Spleen (tissue), 11 donors: ENCODE measurements at regions not wholly inside any gene's neighbourhood (a gene's known extent, or its start where the extent isn't known, plus 50 kb on each side); places are given as distances from the start of the nearest gene placed in this dataset.
"Not testable (repeated sequence)": the region's sequence is repeated elsewhere in the genome, so short reads cannot be mapped to it uniquely, and the experiment has no call there.

Source experiments
- DNase-seq: peaks from one replicate; pipeline ENCODE4 v3.0.0-alpha.2; 2020
- H3K27ac ChIP-seq, 8 donors: fragments of 200-600 bp; sonication (generic) in 7 of 8; 1 replicate in 4 of 8; 2 replicates in 4 of 8; pipeline versions ENCODE4 v1.5.0 to v1.8.0; 2016 to 2021; ENCODE audit warnings: inconsistent platforms in 4 of 8, mild to moderate bottlenecking in 4 of 8, moderate library complexity in 1 of 8
- H3K27me3 ChIP-seq, 7 donors: fragments of 200-600 bp; sonication (generic) in 6 of 7; replicated peaks in 1 of 7; 1 replicate in 4 of 7; 2 replicates in 3 of 7; pipeline versions ENCODE4 v1.5.0 to v1.8.0; 2016 to 2021; ENCODE audit warnings: inconsistent platforms in 3 of 7, mild to moderate bottlenecking in 1 of 7
- H3K36me3 ChIP-seq, 6 donors: fragments of 200-600 bp; sonication (generic) in 5 of 6; 1 replicate in 4 of 6; 2 replicates in 2 of 6; pipeline versions ENCODE4 v1.5.0 to v1.8.0; 2016 to 2021; ENCODE audit warnings: inconsistent platforms in 2 of 6
- H3K4me1 ChIP-seq, 6 donors: fragments of 200-600 bp; sonication (generic) in 5 of 6; 1 replicate in 3 of 6; 2 replicates in 3 of 6; pipeline versions ENCODE4 v1.5.0 to v1.8.0; 2016 to 2021; ENCODE audit warnings: inconsistent platforms in 3 of 6
- H3K4me3 ChIP-seq, 8 donors: fragments of 200-600 bp; sonication (generic) in 7 of 8; 1 replicate in 4 of 8; 2 replicates in 4 of 8; pipeline versions ENCODE4 v1.5.0 to v1.8.0; 2016 to 2021; ENCODE audit warnings: inconsistent platforms in 4 of 8, mild to moderate bottlenecking in 4 of 8, moderate library complexity in 2 of 8
- H3K9me3 ChIP-seq, 8 donors: fragments of 200-600 bp; sonication (generic) in 7 of 8; 1 replicate in 4 of 8; 2 replicates in 4 of 8; pipeline versions ENCODE4 v1.5.0 to v1.8.0; 2016 to 2021; ENCODE audit warnings: inconsistent platforms in 4 of 8
- POLR2A ChIP-seq, 3 donors: fragments of 450-650 bp; IDR thresholded peaks; one replicate each; pipeline ENCODE4 v1.5.1; 2017; ENCODE audit warnings: antibody characterized with exemption in 3 of 3, mild to moderate bottlenecking in 1 of 3
- POLR2AphosphoS5 ChIP-seq, 3 donors: sonication (generic); formaldehyde crosslinking; IDR thresholded peaks; one replicate each; pipeline ENCODE4 v1.5.1; 2017; ENCODE audit warnings: antibody characterized with exemption in 3 of 3
- WGBS, 5 donors: extraction: QIAGEN DNeasy Blood & Tissue Kit in 3 of 5; methylation state at CpG; one replicate each; pipeline versions ENCODE4 v1.1.5 to v1.1.7; 2013 to 2018; 5-methylcytosine and 5-hydroxymethylcytosine counted together
- intact Hi-C: fragments of 100-400 bp; cut with DNase I; formaldehyde crosslinking; loops from one replicate; pipeline ENCODE4 v1.15.0; 2023; ENCODE audit warnings: low total_unique reads
- TF ChIP-seq, protein P1 (sequence below), 11 experiments: fragments of 200-600 bp in 7 of 11; fragments of 450-650 bp in 4 of 11; sonication (generic) in 4 of 11; IDR thresholded peaks in 8 of 11; conservative IDR thresholded peaks in 3 of 11; 1 replicate in 7 of 11; 2 replicates in 4 of 11; pipeline versions ENCODE4 v1.4.0 to v1.8.0; 2016 to 2021; ENCODE audit warnings: antibody characterized with exemption in 11 of 11, inconsistent platforms in 4 of 11, mild to moderate bottlenecking in 1 of 11
- donor health status: healthy with polysubstance abuse.
- donor health status: DM: no; HTN: no; CAD: no; lungs with moderate emphysema.
- donor health status: DM: no; HTN: no; CAD: no.
- donor health status: Bipolar disorder and iron deficiency.
- donor health status: healthy.
- donor health status: DM: no; HTN: no; CAD: no.
- donor health status: DM: yes; HTN: yes; CAD: no.

GRCh38 chr16:29139261-29139802 lies 154.5 kb downstream of the LAT start:
- no peaks in the 10 kb centered on the region for H3K9me3 ChIP-seq
- peak; percentile 54 for DNase-seq
- no peaks in the 10 kb centered on the region for H3K4me1 ChIP-seq
- intact Hi-C loops = no loop called here
- 87 to 92% (median 89%) methylated on average over 15 to 17 of the region's 17 CpGs for WGBS, 5 donors
- no peaks in the 10 kb centered on the region for H3K27me3 ChIP-seq
- H3K36me3 ChIP-seq = peaks cover 0 to 4% (median 0%) of the 10 kb centered on the region in 6 donors
- TF ChIP-seq POLR2AphosphoS5 (IDR thresholded peaks at IDR 0.05) = no peak
- TF ChIP-seq, protein P1, sequence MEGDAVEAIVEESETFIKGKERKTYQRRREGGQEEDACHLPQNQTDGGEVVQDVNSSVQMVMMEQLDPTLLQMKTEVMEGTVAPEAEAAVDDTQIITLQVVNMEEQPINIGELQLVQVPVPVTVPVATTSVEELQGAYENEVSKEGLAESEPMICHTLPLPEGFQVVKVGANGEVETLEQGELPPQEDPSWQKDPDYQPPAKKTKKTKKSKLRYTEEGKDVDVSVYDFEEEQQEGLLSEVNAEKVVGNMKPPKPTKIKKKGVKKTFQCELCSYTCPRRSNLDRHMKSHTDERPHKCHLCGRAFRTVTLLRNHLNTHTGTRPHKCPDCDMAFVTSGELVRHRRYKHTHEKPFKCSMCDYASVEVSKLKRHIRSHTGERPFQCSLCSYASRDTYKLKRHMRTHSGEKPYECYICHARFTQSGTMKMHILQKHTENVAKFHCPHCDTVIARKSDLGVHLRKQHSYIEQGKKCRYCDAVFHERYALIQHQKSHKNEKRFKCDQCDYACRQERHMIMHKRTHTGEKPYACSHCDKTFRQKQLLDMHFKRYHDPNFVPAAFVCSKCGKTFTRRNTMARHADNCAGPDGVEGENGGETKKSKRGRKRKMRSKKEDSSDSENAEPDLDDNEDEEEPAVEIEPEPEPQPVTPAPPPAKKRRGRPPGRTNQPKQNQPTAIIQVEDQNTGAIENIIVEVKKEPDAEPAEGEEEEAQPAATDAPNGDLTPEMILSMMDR (IDR thresholded peaks at IDR 0.05 in 8 of 11, conservative IDR thresholded peaks at IDR 0.05 in 3 of 11) = no peak
- no peak for TF ChIP-seq POLR2A (IDR thresholded peaks at IDR 0.05)
- H3K4me3 ChIP-seq = no peak overlapping the region
- H3K27ac ChIP-seq = no peak overlapping the region

DNA sequence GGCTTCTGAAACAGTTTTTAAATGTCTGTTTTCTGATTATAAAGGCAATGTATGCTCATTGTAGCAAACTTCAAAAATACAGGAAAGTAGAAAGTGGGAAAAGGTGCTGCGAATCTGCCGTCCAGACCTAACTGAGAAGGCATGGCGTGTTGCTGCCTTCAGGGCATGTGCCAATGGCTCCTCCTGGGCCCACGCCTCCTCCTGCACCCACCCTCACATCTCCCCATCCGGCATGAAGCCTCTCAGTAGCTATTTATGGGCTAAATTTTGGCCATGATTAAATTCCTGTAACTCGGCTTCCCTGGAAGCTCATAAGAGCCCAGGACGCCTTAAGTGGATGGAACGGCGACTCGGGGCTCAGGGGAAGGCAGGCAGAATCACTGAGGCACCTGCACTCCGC lies 153.8 kb downstream of the LAT start:
- DNase-seq, intact Hi-C loops, H3K36me3 ChIP-seq, H3K4me1 ChIP-seq, H3K27ac ChIP-seq, H3K27me3 ChIP-seq, H3K4me3 ChIP-seq, H3K9me3 ChIP-seq: not testable (repeated sequence)
- WGBS, 5 donors = 91 to 99% (median 96%) methylated on average over 11 of the region's 11 CpGs

GRCh38 chr16:29137894-29138662 lies 153.2 kb downstream of the LAT start:
- H3K27ac ChIP-seq, H3K9me3 ChIP-seq, H3K27me3 ChIP-seq, H3K4me1 ChIP-seq, intact Hi-C loops, H3K4me3 ChIP-seq, H3K36me3 ChIP-seq: not testable (repeated sequence)
- peak; percentile 56 for DNase-seq
- WGBS, 5 donors = 89 to 92% (median 90%) methylated on average over 18 to 26 of the region's 26 CpGs

GRCh38 chr16:29137461-29137860 lies 152.6 kb downstream of the LAT start:
- intact Hi-C loops, H3K36me3 ChIP-seq, H3K27me3 ChIP-seq, H3K4me1 ChIP-seq, H3K9me3 ChIP-seq, H3K27ac ChIP-seq, H3K4me3 ChIP-seq: not testable (repeated sequence)
- DNase-seq = peak; percentile 41
- 88 to 97% (median 91%) methylated on average over 7 of the region's 7 CpGs for WGBS, 5 donors

- H3K4me3 ChIP-seq, H3K27ac ChIP-seq, intact Hi-C loops, DNase-seq, H3K9me3 ChIP-seq, H3K27me3 ChIP-seq, H3K36me3 ChIP-seq: not testable (repeated sequence)
- H3K4me1 ChIP-seq = peaks cover 0 to 15% (median 4%) of the 10 kb centered on the region in 6 donors
- 85 to 100% (median 87%) methylated on average over 3 to 8 of the region's 8 CpGs for WGBS, 5 donors
Observed at GRCh38 chr16:29136916-29137315, 152.1 kb downstream of the LAT start.

DNA sequence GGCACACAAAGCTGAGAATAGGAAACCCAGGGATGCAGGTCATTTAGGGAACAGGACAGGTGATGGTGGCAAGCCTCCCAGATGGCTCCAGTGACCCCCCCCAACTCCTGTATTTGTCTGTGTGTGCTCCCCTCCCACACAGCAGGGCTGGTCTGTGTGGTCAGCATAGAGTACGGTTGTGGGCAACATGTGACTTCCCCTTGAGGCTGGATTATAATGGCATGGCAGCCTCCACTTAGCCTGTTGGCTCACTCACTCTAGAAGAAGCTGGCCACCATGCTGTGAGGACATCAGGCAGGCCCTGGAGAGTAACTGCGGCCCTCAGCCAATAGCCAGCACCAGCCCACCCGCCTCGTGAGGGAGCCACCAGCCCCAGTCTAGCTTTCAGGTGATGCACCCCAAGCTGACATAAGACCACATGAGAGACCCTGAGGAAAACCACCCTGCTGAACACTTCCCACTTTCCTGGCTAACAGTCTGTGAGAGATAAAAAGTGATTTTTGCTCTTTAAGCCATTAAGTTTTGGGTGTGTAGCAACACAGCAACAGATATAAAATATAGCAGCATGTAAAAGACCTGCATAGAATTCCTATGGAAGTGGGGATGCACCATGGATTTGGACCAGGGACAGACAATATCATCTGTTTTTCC lies 151.3 kb downstream of the LAT start:
- H3K9me3 ChIP-seq, H3K27me3 ChIP-seq, H3K4me3 ChIP-seq, H3K36me3 ChIP-seq, H3K27ac ChIP-seq, intact Hi-C loops: not testable (repeated sequence)
- peak; percentile 19 for DNase-seq
- WGBS, 5 donors = 79 to 97% (median 91%) methylated on average over 3 to 4 of the region's 4 CpGs
- H3K4me1 ChIP-seq = peaks cover 0 to 18% (median 4%) of the 10 kb centered on the region in 6 donors

- peak; percentile 33 for DNase-seq
- H3K4me1 ChIP-seq = peaks cover 0 to 22% (median 7%) of the 10 kb centered on the region in 6 donors
- H3K36me3 ChIP-seq, H3K27me3 ChIP-seq, H3K27ac ChIP-seq, H3K4me3 ChIP-seq, intact Hi-C loops, H3K9me3 ChIP-seq: not testable (repeated sequence)
- WGBS, 5 donors = 92 to 100% (median 95%) methylated on average over 2 to 6 of the region's 6 CpGs
Observed at GRCh38 chr16:29135098-29135497, 150.2 kb downstream of the LAT start.

GRCh38 chr16:29133681-29134430 lies 149.0 kb downstream of the LAT start:
- DNase-seq = peak; percentile 57
- Histone ChIP-seq H3K27ac (peak overlapping the region in 1 of 8 donors; percentile 18), H3K36me3 (peaks cover 0 to 11% (median 0%) of the 10 kb centered on the region in 6 donors), H3K4me1 (peaks cover 0 to 34% (median 13%) of the 10 kb centered on the region in 6 donors)
- intact Hi-C loops, H3K4me3 ChIP-seq, H3K9me3 ChIP-seq, H3K27me3 ChIP-seq: not testable (repeated sequence)
- 80 to 87% (median 85%) methylated on average over 25 of the region's 25 CpGs for WGBS, 5 donors

GRCh38 chr16:29132869-29133268 lies 148.0 kb downstream of the LAT start:
- peak overlapping the region in 2 of 8 donors; percentile 72 to 79 for H3K27ac ChIP-seq
- intact Hi-C loops, H3K9me3 ChIP-seq, DNase-seq, H3K4me3 ChIP-seq, H3K27me3 ChIP-seq: not testable (repeated sequence)
- 59 to 91% (median 86%) methylated on average over 3 to 15 of the region's 19 CpGs for WGBS, 5 donors
- H3K4me1 ChIP-seq = peaks cover 0 to 35% (median 13%) of the 10 kb centered on the region in 6 donors
- H3K36me3 ChIP-seq = peaks cover 0 to 11% (median 0%) of the 10 kb centered on the region in 6 donors
